Endothelial cell of umbilical vein (primary cell): ENCODE measurements at regions not wholly inside any gene's neighbourhood (a gene's known extent, or its start where the extent isn't known, plus 50 kb on each side); places are given as distances from the start of the nearest gene placed in this dataset.

Experiments used
- BruUV-seq: library from RNA; stranded (reverse); fragments of 400-500 nt; replicated peaks from 2 replicates; lab custom pipeline; 2021; lab: Mats Ljungman, UMichigan
- CTCF ChIA-PET: fragments of 300-600, 350-600 bp; sonication (Branson Sonifier 250); formaldehyde crosslinking; loops from one replicate; lab custom pipeline; 2021; ENCODE audit warnings: antibody characterized with exemption, inconsistent platforms; lab: Charles Lee
- POLR2A ChIA-PET: fragments of 300-600, 350-600 bp; sonication (Branson Sonifier 250); formaldehyde crosslinking; loops from one replicate; lab custom pipeline; 2021; ENCODE audit warnings: antibody characterized with exemption, inconsistent platforms; lab: Charles Lee
- DNase-seq: peaks from one replicate; pipeline ENCODE4 v3.0.0-alpha.2; 2011; ENCODE audit warnings: low read depth, low spot score
- FAIRE-seq: peaks from 2 replicates; lab custom pipeline; 2011; peaks lifted over from hg19 to GRCh38; lab: Jason Lieb, UNC
- H2AFZ ChIP-seq: 2 replicates; pipeline ENCODE4 v1.6.0; 2012; ENCODE audit warnings: low read depth, low read length, control low read depth, inconsistent platforms
- H3K27ac ChIP-seq: 2 replicates; pipeline ENCODE4 v1.5.1; 2011; ENCODE audit warnings: low read depth, mild to moderate bottlenecking, control low read depth, low read length, moderate library complexity; ENCODE audit not compliant: insufficient read depth
- H3K27me3 ChIP-seq, 2 experiments: 2 replicates each; pipeline versions ENCODE4 v1.6.0 to v1.6.1; 2011; ENCODE audit warnings: low read length in 2 of 2, mixed read lengths in 1 of 2; ENCODE audit not compliant: control insufficient read depth in 2 of 2, insufficient read depth in 2 of 2
- H3K36me3 ChIP-seq, 2 experiments: 2 replicates in 1 of 2; 3 replicates in 1 of 2; pipeline ENCODE4 v1.5.1; 2011; ENCODE audit warnings: low read length in 2 of 2, mild to moderate bottlenecking in 1 of 2, moderate library complexity in 1 of 2; ENCODE audit not compliant: control insufficient read depth in 2 of 2, insufficient read depth in 2 of 2; ENCODE audit errors: extremely low read depth in 1 of 2
- H3K4me1 ChIP-seq: 3 replicates; pipeline ENCODE4 v1.5.1; 2011; ENCODE audit warnings: mild to moderate bottlenecking, low read length; ENCODE audit not compliant: control insufficient read depth, insufficient read depth; ENCODE audit errors: extremely low read depth
- H3K4me2 ChIP-seq: 2 replicates; pipeline ENCODE4 v1.6.1; 2011; ENCODE audit warnings: low read length, control low read depth, mixed read lengths; ENCODE audit not compliant: insufficient read depth
- H3K4me3 ChIP-seq, 3 experiments: fragments of 200-600 bp in 1 of 3; sonication (generic), shearing (Covaris generic) in 1 of 3; replicated peaks in 1 of 3; 2 replicates each; pipeline ENCODE4 v1.5.1; 2011 to 2016; ENCODE audit warnings: control low read depth in 3 of 3, low read length in 3 of 3, mild to moderate bottlenecking in 2 of 3, inconsistent platforms in 1 of 3, low read depth in 1 of 3, moderate library complexity in 1 of 3; ENCODE audit not compliant: insufficient read depth in 1 of 3
- H3K79me2 ChIP-seq: 2 replicates; pipeline ENCODE4 v1.6.0; 2012; ENCODE audit warnings: low read length, inconsistent platforms; ENCODE audit not compliant: control insufficient read depth, insufficient read depth
- H3K9ac ChIP-seq: replicated peaks from 2 replicates; pipeline ENCODE3; 2011; ENCODE audit warnings: low read length, control low read depth; ENCODE audit not compliant: insufficient read depth; ENCODE audit errors: extremely low read depth
- H3K9me1 ChIP-seq: replicated peaks from 3 replicates; pipeline ENCODE4 v1.6.0; 2011; ENCODE audit warnings: mild to moderate bottlenecking, low read length; ENCODE audit not compliant: control insufficient read depth, insufficient read depth; ENCODE audit errors: extremely low read depth
- H3K9me3 ChIP-seq: replicated peaks from 2 replicates; pipeline ENCODE4 v1.5.1; 2012; ENCODE audit warnings: low read length, inconsistent platforms; ENCODE audit not compliant: control insufficient read depth, insufficient read depth
- H4K20me1 ChIP-seq: replicated peaks from 2 replicates; pipeline ENCODE3; 2011; ENCODE audit warnings: mild to moderate bottlenecking, low read length; ENCODE audit not compliant: control insufficient read depth, insufficient read depth; ENCODE audit errors: extremely low read depth
- CTCF ChIP-seq, 2 donors: IDR thresholded peaks; 1 replicate in 1 of 2; 2 replicates in 1 of 2; pipeline ENCODE4 v1.5.1; 2011; ENCODE audit warnings: low read length in 2 of 2, mild to moderate bottlenecking in 2 of 2, moderate library complexity in 2 of 2, control low read depth in 1 of 2, inconsistent platforms in 1 of 2, low read depth in 1 of 2; ENCODE audit not compliant: insufficient read depth in 1 of 2; ENCODE audit errors: extremely low read depth in 1 of 2
- EZH2 ChIP-seq: IDR thresholded peaks from 2 replicates; pipeline ENCODE4 v1.6.1; 2012; ENCODE audit warnings: borderline replicate concordance, low read depth, mild to moderate bottlenecking, moderate library complexity, low read length, inconsistent platforms; ENCODE audit not compliant: severe bottlenecking
- GATA2 ChIP-seq: IDR thresholded peaks from 2 replicates; pipeline ENCODE4 v1.7.0; 2011; ENCODE audit warnings: low read depth, mild to moderate bottlenecking, moderate library complexity, mixed read lengths, low read length; ENCODE audit not compliant: insufficient read length, insufficient read depth
- JUN ChIP-seq: IDR thresholded peaks from 2 replicates; pipeline ENCODE4 v1.6.1; 2011; ENCODE audit warnings: borderline replicate concordance, low read depth; ENCODE audit not compliant: insufficient read length, insufficient read depth
- MYC ChIP-seq: IDR thresholded peaks from one replicate; pipeline ENCODE4 v1.6.1; 2011; ENCODE audit warnings: mild to moderate bottlenecking, low read depth, low read length
- POLR2A ChIP-seq: IDR thresholded peaks from 2 replicates; pipeline ENCODE4 v1.6.1; 2012; ENCODE audit warnings: low read depth, mild to moderate bottlenecking, control low read depth, low read length
- POLR2AphosphoS5 ChIP-seq: IDR thresholded peaks from 2 replicates; pipeline ENCODE4 v1.6.1; 2012; ENCODE audit warnings: low read depth, mild to moderate bottlenecking, control low read depth, low read length, moderate library complexity; ENCODE audit not compliant: insufficient read depth
- dilution Hi-C: fragments of 300-500 bp; cut with MboI; formaldehyde crosslinking; loops from one replicate; pipeline ENCODE4 v1.15.0; 2019; ENCODE audit warnings: low sequenced_read_pairs; ENCODE audit not compliant: extremely low pct_ligation_motif_present
- intact Hi-C: fragments of 100-400 bp; cut with micrococcal nuclease; formaldehyde crosslinking; loops from one replicate; pipeline ENCODE4 v1.10.0; 2022
- TF ChIP-seq, protein P1 (sequence below): IDR thresholded peaks from 2 replicates; pipeline ENCODE4 v1.6.1; 2011; ENCODE audit not compliant: insufficient read depth, insufficient read length

DNA sequence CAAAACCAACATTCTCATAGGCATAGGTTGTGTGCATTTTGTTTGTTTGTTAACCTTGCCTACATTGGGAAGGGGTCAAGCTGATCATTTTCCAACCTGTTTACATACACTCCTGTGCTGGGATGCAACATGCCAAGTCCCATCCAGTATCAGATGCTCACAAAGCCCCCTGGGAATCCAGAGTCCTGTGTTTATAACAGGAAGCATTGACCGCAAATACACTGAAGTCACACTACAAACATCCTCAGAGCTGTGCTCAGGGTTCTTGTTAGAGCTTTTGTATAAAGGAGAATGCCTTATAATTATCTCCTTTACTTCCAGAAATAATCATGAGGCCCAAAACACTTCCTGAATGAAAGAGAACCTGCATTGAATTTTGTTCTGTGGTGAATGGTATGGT, 488.7 kb upstream of the TCF4 start:
- dilution Hi-C loops (no loop called here), intact Hi-C loops (no loop called here)
- Histone ChIP-seq H3K9ac (no peak overlapping the region), H3K4me2 (no peak overlapping the region), H3K27ac (no peak overlapping the region), H3K9me1 (no peaks in the 10 kb centered on the region), H3K9me3 (no peaks in the 10 kb centered on the region), H3K79me2 (no peaks in the 10 kb centered on the region), H4K20me1 (no peaks in the 10 kb centered on the region), H3K36me3 (no peaks in the 10 kb centered on the region), H3K4me1 (no peaks in the 10 kb centered on the region), H3K27me3 (no peaks in the 10 kb centered on the region), H2AFZ (no peak overlapping the region), H3K4me3 (no peak overlapping the region)
- DNase-seq = no peak
- POLR2A ChIA-PET = no interaction called here
- TF ChIP-seq JUN = no peak
- TF ChIP-seq MYC = no peak
- TF ChIP-seq POLR2AphosphoS5 = no peak
- no peak for TF ChIP-seq EZH2
- no peak for TF ChIP-seq POLR2A
- no peak for TF ChIP-seq CTCF (IDR thresholded peaks at IDR 0.05; ENCODE audit: extremely low read depth in 1 of 2, insufficient read depth in 1 of 2, low read depth in 1 of 2, low read length in 2 of 2)
- no peak for TF ChIP-seq GATA2
- TF ChIP-seq, protein P1, sequence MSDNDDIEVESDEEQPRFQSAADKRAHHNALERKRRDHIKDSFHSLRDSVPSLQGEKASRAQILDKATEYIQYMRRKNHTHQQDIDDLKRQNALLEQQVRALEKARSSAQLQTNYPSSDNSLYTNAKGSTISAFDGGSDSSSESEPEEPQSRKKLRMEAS = no peak
- no TSS peak for BruUV-seq
- FAIRE-seq = no peak
- CTCF ChIA-PET = no interaction called here
